MG63 (cell line): ENCODE measurements at regions not wholly inside any gene's neighbourhood (a gene's known extent, or its start where the extent isn't known, plus 50 kb on each side); places are given as distances from the start of the nearest gene placed in this dataset.
A peak's percentile ranks its signal among the peaks of the same experiment; 100 is the strongest.
"Not testable (repeated sequence)": the region's sequence is repeated elsewhere in the genome, so short reads cannot be mapped to it uniquely, and the experiment has no call there.

ENCODE experiments used
- DNase-seq: peaks from one replicate; pipeline ENCODE4 v3.0.0-alpha.2; 2020
- H3K27me3 ChIP-seq: fragments of 250-450 bp; sonication (Bioruptor Pico); 2 replicates; pipeline ENCODE4 v1.5.1; 2020; ENCODE audit warnings: mild to moderate bottlenecking, moderate library complexity
- H3K36me3 ChIP-seq: fragments of 250-450 bp; sonication (Bioruptor Pico); 2 replicates; pipeline ENCODE4 v1.5.1; 2020; ENCODE audit warnings: mild to moderate bottlenecking, moderate library complexity
- H3K4me3 ChIP-seq: fragments of 250-450 bp; sonication (Bioruptor Pico); 2 replicates; pipeline ENCODE4 v1.5.1; 2020; ENCODE audit warnings: mild to moderate bottlenecking, moderate library complexity
- H3K9me3 ChIP-seq: fragments of 250-450 bp; sonication (Bioruptor Pico); 2 replicates; pipeline ENCODE4 v1.5.1; 2020; ENCODE audit warnings: mild to moderate bottlenecking, moderate library complexity

DNA sequence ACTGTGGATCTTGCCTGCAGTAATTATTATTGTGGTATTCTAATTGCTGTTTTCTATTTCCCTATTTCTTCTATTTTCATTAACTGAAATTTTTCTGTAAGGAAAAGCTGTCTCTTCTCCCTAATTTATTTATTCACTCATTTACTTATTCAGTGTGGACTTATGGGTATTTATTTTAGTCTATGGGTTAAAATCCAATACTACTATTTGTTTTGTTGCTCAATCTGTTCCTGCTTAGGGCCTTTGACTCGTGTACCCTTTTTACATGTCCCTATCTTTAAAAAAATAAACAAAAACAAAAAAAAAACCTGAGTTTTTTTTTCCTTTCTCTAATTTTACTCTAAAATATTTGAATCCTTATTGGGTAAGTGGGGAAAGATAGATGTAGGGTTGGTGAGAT, 166.2 kb upstream of the IVNS1ABP start:
- no peaks in the 10 kb centered on the region for H3K27me3 ChIP-seq

DNA sequence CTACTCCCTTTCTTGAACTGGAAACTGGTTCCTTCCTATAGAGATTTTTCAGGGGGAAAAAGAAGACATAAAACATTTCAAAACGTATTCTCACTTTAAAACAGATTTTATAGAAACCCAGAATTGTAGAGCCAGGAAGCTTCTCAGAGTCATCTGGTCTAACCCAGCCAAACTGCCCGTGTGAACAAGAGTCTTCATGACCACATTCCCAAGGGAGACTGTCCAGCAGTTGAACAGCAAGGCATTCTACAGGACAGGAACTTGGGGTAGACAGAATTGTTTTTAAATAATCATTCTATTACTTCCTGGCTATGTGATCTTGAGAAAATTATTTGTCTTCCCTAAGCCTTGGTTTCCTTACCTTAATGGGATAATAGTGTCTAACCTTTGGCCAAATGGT, 163.5 kb upstream of the IVNS1ABP start:
- no peak for DNase-seq
- no peaks in the 10 kb centered on the region for H3K27me3 ChIP-seq
- no peak overlapping the region for H3K4me3 ChIP-seq
- no peaks in the 10 kb centered on the region for H3K36me3 ChIP-seq
- H3K9me3 ChIP-seq = no peaks in the 10 kb centered on the region

More for the DNA sequence above, 166.2 kb upstream of the IVNS1ABP start:
- Histone ChIP-seq H3K9me3 (no peaks in the 10 kb centered on the region), H3K4me3 (no peak overlapping the region), H3K36me3 (no peaks in the 10 kb centered on the region)
- DNase-seq = no peak

DNA sequence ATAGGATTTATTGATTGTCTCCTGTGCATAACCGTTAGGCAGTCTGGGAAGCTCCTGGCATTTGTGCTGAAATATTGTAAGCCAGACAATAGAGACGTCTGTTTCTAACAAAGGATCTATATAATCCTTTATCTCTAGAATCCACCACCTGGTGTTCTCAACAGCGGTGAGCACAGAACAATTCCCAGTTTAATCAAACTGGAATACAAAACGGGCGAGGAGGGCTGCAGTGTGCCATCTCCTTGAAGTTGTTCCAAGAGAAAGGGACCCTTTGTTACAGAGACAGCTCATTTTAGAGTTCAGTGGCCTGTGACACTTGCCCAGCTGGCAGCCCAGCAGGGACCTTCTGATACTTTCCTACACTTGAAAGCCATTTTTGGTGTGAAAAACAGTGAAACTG, 162.8 kb upstream of the IVNS1ABP start:
- no peak for DNase-seq
- Histone ChIP-seq H3K9me3 (no peaks in the 10 kb centered on the region), H3K4me3 (no peak overlapping the region), H3K36me3 (no peaks in the 10 kb centered on the region), H3K27me3 (no peaks in the 10 kb centered on the region)

GRCh38 chr1:185478877-185479276, 161.8 kb upstream of the IVNS1ABP start:
- no peaks in the 10 kb centered on the region for H3K9me3 ChIP-seq
- H3K36me3 ChIP-seq = no peaks in the 10 kb centered on the region
- H3K4me3 ChIP-seq = no peak overlapping the region
- no peaks in the 10 kb centered on the region for H3K27me3 ChIP-seq
- no peak for DNase-seq

GRCh38 chr1:185477638-185478580, 160.9 kb upstream of the IVNS1ABP start:
- Histone ChIP-seq H3K4me3 (no peak overlapping the region), H3K9me3 (no peaks in the 10 kb centered on the region), H3K36me3 (no peaks in the 10 kb centered on the region), H3K27me3 (no peaks in the 10 kb centered on the region)
- DNase-seq = no peak

DNA sequence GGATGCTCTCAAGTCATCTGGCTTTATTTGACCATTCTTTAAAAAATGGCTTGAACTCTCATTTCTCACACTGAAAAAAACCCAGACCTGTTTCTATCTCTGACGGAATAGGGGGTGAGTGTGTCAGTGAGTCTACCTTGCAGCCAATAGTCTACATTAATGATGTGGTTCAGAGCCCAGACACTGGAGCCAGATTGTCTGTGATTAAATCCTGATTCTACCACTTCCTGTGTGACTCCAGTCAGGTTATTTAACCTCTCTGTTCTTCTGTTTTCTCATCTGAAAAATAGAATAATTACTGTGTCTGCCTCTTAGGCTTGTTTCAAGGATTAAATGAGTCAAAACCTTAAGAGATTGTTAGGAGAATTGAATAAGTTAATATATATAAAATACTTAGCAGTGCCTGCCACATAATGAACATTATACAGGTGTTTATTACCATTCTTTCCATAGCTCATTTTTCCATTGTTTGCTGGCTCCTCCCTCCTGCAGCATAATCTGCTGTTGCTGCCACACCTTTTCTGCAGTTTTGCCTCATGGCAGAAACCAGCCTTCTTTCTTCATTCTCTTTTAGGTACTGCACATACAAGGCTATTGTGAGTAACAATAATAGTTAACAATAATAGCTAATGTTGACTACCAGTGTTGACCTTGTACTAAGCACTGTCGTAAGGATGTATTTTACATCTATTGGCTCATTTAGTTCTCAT, 157.6 kb upstream of the IVNS1ABP start:
- H3K9me3 ChIP-seq = no peaks in the 10 kb centered on the region
- no peak for DNase-seq
- no peak overlapping the region for H3K4me3 ChIP-seq
- no peaks in the 10 kb centered on the region for H3K27me3 ChIP-seq
- H3K36me3 ChIP-seq = no peaks in the 10 kb centered on the region

GRCh38 chr1:185473186-185473585, 156.1 kb upstream of the IVNS1ABP start:
- Histone ChIP-seq H3K27me3 (no peaks in the 10 kb centered on the region), H3K36me3 (no peaks in the 10 kb centered on the region), H3K9me3 (no peaks in the 10 kb centered on the region), H3K4me3 (no peak overlapping the region)
- no peak for DNase-seq

- H3K36me3 ChIP-seq = no peaks in the 10 kb centered on the region
- H3K27me3 ChIP-seq = no peaks in the 10 kb centered on the region
- no peak for DNase-seq
- no peaks in the 10 kb centered on the region for H3K9me3 ChIP-seq
- no peak overlapping the region for H3K4me3 ChIP-seq
Measured at GRCh38 chr1:185468626-185469025, 151.6 kb upstream of the IVNS1ABP start.

GRCh38 chr1:185467122-185467521, 150.1 kb upstream of the IVNS1ABP start:
- Histone ChIP-seq H3K9me3 (no peaks in the 10 kb centered on the region), H3K27me3 (no peaks in the 10 kb centered on the region), H3K4me3 (no peak overlapping the region), H3K36me3 (no peaks in the 10 kb centered on the region)
- no peak for DNase-seq

DNA sequence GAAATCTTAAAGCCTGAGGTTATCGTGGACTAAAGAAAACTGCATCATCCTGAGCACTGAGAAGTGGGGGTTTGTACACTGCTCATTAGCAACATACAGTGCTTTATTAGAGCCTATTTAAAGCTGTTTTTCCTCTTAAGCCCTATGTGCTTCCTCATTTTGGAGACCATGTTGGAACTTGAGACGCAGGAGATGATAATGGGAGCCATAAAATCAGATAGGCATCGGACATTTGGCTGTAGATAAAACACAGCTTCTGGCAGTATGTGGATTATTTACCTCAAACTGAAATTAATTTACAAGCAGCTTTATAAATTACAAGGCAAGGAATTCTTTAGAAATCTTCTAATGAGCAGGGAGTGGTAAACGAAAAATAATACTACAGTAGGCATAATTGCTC, 147.7 kb upstream of the IVNS1ABP start:
- Histone ChIP-seq H3K27me3 (no peaks in the 10 kb centered on the region), H3K9me3 (no peaks in the 10 kb centered on the region), H3K36me3 (no peaks in the 10 kb centered on the region), H3K4me3 (no peak overlapping the region)
- no peak for DNase-seq

DNA sequence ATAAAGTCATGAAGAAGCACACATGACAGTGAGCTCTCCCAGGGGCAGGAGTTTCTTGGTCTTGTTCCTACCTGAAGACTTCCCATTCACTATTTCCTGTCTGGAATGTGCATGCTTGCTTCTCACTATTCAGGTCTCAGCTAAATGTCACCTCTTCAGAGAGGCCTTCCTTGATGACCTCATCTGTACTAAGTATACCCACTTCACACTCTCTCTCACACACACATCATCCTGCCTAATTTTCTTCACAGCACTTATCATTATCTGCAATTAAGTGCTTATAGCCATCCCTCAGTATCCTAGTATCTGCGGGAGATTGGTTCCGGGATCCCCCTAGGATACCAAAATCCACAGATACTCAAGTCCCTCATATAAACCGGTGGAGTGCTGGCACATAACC, 146.4 kb upstream of the IVNS1ABP start:
- no peak overlapping the region for H3K4me3 ChIP-seq
- no peaks in the 10 kb centered on the region for H3K9me3 ChIP-seq
- H3K36me3 ChIP-seq = no peaks in the 10 kb centered on the region
- DNase-seq = no peak
- no peaks in the 10 kb centered on the region for H3K27me3 ChIP-seq

GRCh38 chr1:185463011-185463410, 146.0 kb upstream of the IVNS1ABP start:
- no peaks in the 10 kb centered on the region for H3K9me3 ChIP-seq
- no peaks in the 10 kb centered on the region for H3K36me3 ChIP-seq
- H3K4me3 ChIP-seq = no peak overlapping the region
- H3K27me3 ChIP-seq = no peaks in the 10 kb centered on the region
- DNase-seq = no peak

DNA sequence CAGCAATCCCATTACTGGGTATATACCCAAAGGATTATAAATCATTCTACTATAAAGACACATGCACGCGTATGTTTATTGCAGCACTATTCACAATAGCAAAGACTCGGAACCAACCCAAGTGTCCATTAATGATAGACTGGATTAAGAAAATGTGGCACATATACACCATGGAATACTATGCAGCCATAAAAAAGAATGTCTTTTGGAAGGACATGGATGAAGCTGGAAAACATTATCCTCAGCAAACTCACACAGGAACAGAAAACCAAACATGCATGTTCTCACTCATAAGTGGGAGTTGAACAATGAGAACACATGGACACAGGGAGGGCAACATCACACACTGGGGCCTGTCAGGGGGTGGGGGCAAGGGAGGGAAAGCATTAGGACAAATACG, 143.7 kb upstream of the IVNS1ABP start:
- not testable (repeated sequence) for H3K9me3 ChIP-seq, H3K4me3 ChIP-seq, H3K27me3 ChIP-seq, H3K36me3 ChIP-seq, DNase-seq

DNA sequence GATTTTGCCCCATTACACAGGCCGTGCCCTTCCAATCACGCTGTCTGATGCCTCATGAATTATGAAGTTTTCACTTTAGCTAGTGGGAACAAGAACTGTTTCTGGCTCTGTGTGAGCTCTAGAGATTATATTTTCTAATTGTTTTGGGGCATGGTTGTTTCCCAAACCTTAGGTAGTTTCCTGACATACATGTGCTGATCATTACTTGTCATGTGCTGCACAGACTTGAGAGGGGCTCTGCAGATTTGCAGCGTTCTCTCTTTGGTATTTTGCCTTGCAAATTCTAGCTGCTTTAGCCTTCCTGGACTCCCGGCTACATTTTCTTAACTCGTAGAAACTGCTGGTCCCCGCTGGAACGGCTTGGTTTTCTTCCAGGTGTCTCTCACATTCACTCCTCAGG, 142.1 kb upstream of the IVNS1ABP start:
- Histone ChIP-seq H3K4me3 (no peak overlapping the region), H3K9me3 (no peaks in the 10 kb centered on the region), H3K36me3 (no peaks in the 10 kb centered on the region), H3K27me3 (no peaks in the 10 kb centered on the region)
- no peak for DNase-seq

GRCh38 chr1:185458670-185459069, 141.6 kb upstream of the IVNS1ABP start:
- no peaks in the 10 kb centered on the region for H3K9me3 ChIP-seq
- no peak for DNase-seq
- no peaks in the 10 kb centered on the region for H3K27me3 ChIP-seq
- H3K36me3 ChIP-seq = no peaks in the 10 kb centered on the region
- no peak overlapping the region for H3K4me3 ChIP-seq

DNA sequence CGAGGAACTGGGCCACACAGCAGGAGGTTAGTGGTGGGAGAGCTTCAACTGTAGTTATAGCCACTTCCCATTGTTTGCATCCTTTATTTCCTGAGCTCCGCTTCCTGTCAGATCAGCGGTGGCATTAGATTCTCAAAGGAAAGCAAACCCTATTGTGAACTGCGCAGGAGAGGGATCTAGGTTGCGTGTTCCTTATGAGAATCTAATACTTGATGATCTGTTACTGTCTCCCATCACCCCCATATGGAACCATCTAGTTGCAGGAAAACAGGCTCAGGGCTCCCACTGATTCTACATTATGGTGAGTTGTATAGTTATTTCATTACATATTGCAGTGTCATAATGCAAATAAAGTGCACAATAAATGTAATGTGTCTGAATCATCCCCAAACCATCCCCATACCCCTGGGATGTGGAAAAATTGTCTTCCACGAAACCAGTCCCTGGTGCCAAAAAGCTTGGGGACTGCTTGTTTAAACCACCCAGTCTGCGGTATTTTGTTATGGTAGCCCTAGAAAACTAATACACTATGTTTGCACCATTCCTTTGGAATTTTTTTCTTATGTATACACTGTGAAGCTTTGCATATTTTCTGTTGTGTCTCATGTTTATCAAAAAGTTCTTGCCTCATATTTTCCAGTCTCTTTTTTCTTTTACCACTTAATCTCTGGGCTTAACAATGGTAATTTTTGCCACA, 136.6 kb upstream of the IVNS1ABP start:
- no peaks in the 10 kb centered on the region for H3K27me3 ChIP-seq
- H3K36me3 ChIP-seq = no peaks in the 10 kb centered on the region
- peak; percentile 82 for DNase-seq
- H3K4me3 ChIP-seq = no peak overlapping the region
- peaks cover 2% of the 10 kb centered on the region; the same call in 1 of the 2 replicates for H3K9me3 ChIP-seq

- peaks cover 2% of the 10 kb centered on the region; the same call in 1 of the 2 replicates for H3K9me3 ChIP-seq
- no peaks in the 10 kb centered on the region for H3K27me3 ChIP-seq
- no peaks in the 10 kb centered on the region for H3K36me3 ChIP-seq
- no peak overlapping the region for H3K4me3 ChIP-seq
- no peak for DNase-seq
Measured at GRCh38 chr1:185450917-185451316, 133.9 kb upstream of the IVNS1ABP start.
